ENCODE measurements at regions not wholly inside any gene's neighbourhood (a gene's known extent, or its start where the extent isn't known, plus 50 kb on each side); places are given as distances from the start of the nearest gene placed in this dataset.

GRCh38 chr15:73818308-73818985, 54.9 kb upstream of the TBC1D21 start:
- no peak for TF ChIP-seq CTCF (IDR thresholded peaks at IDR 0.05; ENCODE audit: control extremely low read depth in 1 of 3, insufficient read depth in 1 of 3, low read depth in 1 of 3, low read length in 3 of 3)
- TF ChIP-seq POLR2A (IDR thresholded peaks at IDR 0.05; ENCODE audit: control extremely low read depth in 1 of 2, low read depth in 2 of 2, low read length in 2 of 2): no peak
- no peak for TF ChIP-seq TAF1 (IDR thresholded peaks at IDR 0.05; ENCODE audit: low read depth, low read length)
- TF ChIP-seq CEBPB (IDR thresholded peaks at IDR 0.05; ENCODE audit: low read depth, low read length): no peak
- TF ChIP-seq ATF2 (IDR thresholded peaks at IDR 0.05; ENCODE audit: low read length): no peak
